ENCODE measurements at regions not wholly inside any gene's neighbourhood (a gene's known extent, or its start where the extent isn't known, plus 50 kb on each side); places are given as distances from the start of the nearest gene placed in this dataset.

- TF ChIP-seq, protein P1, sequence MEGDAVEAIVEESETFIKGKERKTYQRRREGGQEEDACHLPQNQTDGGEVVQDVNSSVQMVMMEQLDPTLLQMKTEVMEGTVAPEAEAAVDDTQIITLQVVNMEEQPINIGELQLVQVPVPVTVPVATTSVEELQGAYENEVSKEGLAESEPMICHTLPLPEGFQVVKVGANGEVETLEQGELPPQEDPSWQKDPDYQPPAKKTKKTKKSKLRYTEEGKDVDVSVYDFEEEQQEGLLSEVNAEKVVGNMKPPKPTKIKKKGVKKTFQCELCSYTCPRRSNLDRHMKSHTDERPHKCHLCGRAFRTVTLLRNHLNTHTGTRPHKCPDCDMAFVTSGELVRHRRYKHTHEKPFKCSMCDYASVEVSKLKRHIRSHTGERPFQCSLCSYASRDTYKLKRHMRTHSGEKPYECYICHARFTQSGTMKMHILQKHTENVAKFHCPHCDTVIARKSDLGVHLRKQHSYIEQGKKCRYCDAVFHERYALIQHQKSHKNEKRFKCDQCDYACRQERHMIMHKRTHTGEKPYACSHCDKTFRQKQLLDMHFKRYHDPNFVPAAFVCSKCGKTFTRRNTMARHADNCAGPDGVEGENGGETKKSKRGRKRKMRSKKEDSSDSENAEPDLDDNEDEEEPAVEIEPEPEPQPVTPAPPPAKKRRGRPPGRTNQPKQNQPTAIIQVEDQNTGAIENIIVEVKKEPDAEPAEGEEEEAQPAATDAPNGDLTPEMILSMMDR (conservative IDR thresholded peaks at IDR 0.05; ENCODE audit: low read length) = no peak
- DNase-seq (ENCODE audit: low read depth) = peak; percentile 83
- H3K4me3 ChIP-seq (ENCODE audit: low read length) = no peak overlapping the region
Measured at GRCh38 chr3:99269606-99270351, 368.3 kb upstream of the DCBLD2 start.

- peak; percentile 21 for DNase-seq (ENCODE audit: low read depth)
- TF ChIP-seq, protein P1 (conservative IDR thresholded peaks at IDR 0.05; ENCODE audit: low read length) = no peak
- H3K4me3 ChIP-seq (ENCODE audit: low read length) = no peak overlapping the region
Measured at GRCh38 chr3:99256788-99257187, 355.3 kb upstream of the DCBLD2 start.

- TF ChIP-seq, protein P1 (conservative IDR thresholded peaks at IDR 0.05; ENCODE audit: low read length) = no peak
- no peak overlapping the region for H3K4me3 ChIP-seq (ENCODE audit: low read length)
- DNase-seq (ENCODE audit: low read depth) = no peak
Measured at GRCh38 chr3:99253963-99254355, 352.5 kb upstream of the DCBLD2 start.

- DNase-seq (ENCODE audit: low read depth) = peak; percentile 59
- TF ChIP-seq, protein P1 (conservative IDR thresholded peaks at IDR 0.05; ENCODE audit: low read length) = no peak
- H3K4me3 ChIP-seq (ENCODE audit: low read length) = no peak overlapping the region
Measured at GRCh38 chr3:99250821-99251355, 349.4 kb upstream of the DCBLD2 start.

DNA sequence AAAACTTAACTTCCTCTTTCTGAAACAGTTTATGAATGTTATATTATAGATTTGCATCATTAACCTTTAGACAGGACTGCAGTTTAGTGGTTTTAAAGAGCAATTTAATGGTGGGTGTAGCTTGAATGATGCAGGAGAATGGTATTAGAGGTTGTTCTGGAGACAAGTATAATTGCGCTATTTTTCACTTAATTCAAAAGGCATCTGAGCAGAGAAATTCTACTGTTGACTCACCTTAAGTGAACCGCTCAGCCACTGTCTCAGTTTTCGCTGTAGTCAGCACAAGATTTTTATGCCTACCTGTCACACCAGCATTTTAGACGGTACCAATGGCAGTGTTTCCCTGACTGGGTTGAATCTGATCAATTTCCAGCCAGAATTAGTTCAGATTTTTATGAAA, 348.8 kb upstream of the DCBLD2 start:
- TF ChIP-seq, protein P1 (conservative IDR thresholded peaks at IDR 0.05; ENCODE audit: low read length) = no peak
- no peak overlapping the region for H3K4me3 ChIP-seq (ENCODE audit: low read length)
- peak; percentile 65 for DNase-seq (ENCODE audit: low read depth)

DNA sequence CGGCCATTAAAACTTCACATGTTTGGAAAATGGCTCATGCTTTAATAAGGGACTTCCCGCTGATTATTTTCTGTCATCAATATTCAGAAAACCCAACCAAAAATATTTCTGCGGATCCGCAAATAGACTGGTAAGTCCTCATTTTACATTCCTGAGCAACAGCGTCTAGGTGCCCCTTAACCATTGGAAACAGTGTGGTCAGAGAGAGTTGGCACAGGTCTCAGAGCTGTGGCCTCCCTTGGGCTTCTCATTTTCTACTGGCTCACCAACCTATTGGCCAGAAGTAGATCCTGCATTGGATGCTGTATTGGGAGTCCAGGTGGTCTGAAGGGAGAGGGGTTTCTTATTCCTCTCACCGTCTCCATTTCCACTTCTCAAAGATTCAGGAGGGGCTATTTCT, 348.1 kb upstream of the DCBLD2 start:
- no peak for DNase-seq (ENCODE audit: low read depth)
- TF ChIP-seq, protein P1 (conservative IDR thresholded peaks at IDR 0.05; ENCODE audit: low read length) = no peak

DNA sequence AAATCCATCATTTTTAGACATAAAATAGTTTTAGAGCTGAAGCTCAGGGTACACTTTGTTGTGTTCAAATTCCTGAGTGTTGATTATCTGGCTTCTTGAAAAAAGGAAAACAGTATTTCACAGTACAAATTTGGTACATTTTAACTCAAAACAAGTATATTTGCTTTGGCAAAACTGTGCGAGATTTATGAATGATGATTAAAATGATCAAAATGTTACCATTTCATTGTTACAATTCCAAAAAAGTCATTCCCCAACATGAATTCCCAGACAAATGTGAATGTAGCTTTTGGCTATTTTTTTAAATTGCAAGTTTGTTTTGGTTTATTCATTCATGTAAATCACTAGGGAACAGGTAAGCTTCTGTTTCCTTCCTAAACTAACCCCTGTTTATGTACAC, 347.4 kb upstream of the DCBLD2 start:
- TF ChIP-seq, protein P1 (conservative IDR thresholded peaks at IDR 0.05; ENCODE audit: low read length) = no peak
- peak; percentile 75 for DNase-seq (ENCODE audit: low read depth)
- no peak overlapping the region for H3K4me3 ChIP-seq (ENCODE audit: low read length)

More for the DNA sequence above, 348.1 kb upstream of the DCBLD2 start:
- no peak overlapping the region for H3K4me3 ChIP-seq (ENCODE audit: low read length)

Measured in AG10803 (cell line).